Middle frontal gyrus (tissue), 1 donor: ENCODE measurements at regions not wholly inside any gene's neighbourhood (a gene's known extent, or its start where the extent isn't known, plus 50 kb on each side); places are given as distances from the start of the nearest gene placed in this dataset.

Experiments used
- DNase-seq: peaks from one replicate; pipeline ENCODE4 v3.0.0-alpha.2; 2015; ENCODE audit warnings: low spot score; ENCODE audit errors: extremely low spot score

GRCh38 chr15:39438799-39439592, 141.9 kb upstream of the THBS1 start:
- no peak for DNase-seq

GRCh38 chr15:39442898-39443297, 138.0 kb upstream of the THBS1 start:
- DNase-seq: no peak

- DNase-seq: no peak
These were observed 137.1 kb upstream of the THBS1 start for GRCh38 chr15:39443659-39444219.

- no peak for DNase-seq
These were observed 136.0 kb upstream of the THBS1 start for GRCh38 chr15:39444735-39445470.

- DNase-seq: no peak
These were observed 134.9 kb upstream of the THBS1 start for GRCh38 chr15:39445931-39446330.

- DNase-seq: no peak
These were observed 133.5 kb upstream of the THBS1 start for GRCh38 chr15:39447346-39447745.

GRCh38 chr15:39447881-39448280, 133.0 kb upstream of the THBS1 start:
- no peak for DNase-seq

- no peak for DNase-seq
These were observed 132.5 kb upstream of the THBS1 start for GRCh38 chr15:39448409-39448808.

GRCh38 chr15:39451121-39451688, 129.7 kb upstream of the THBS1 start:
- no peak for DNase-seq

GRCh38 chr15:39451871-39452270, 129.0 kb upstream of the THBS1 start:
- DNase-seq: no peak

GRCh38 chr15:39453620-39454019, 127.3 kb upstream of the THBS1 start:
- DNase-seq: no peak

GRCh38 chr15:39454189-39454986, 126.5 kb upstream of the THBS1 start:
- DNase-seq: no peak

GRCh38 chr15:39455471-39455991, 125.3 kb upstream of the THBS1 start:
- DNase-seq: no peak

GRCh38 chr15:39456159-39456558, 124.7 kb upstream of the THBS1 start:
- no peak for DNase-seq

- no peak for DNase-seq
These were observed 124.1 kb upstream of the THBS1 start for GRCh38 chr15:39456582-39457330.

GRCh38 chr15:39458131-39458530, 122.7 kb upstream of the THBS1 start:
- DNase-seq: no peak

- no peak for DNase-seq
These were observed 121.3 kb upstream of the THBS1 start for GRCh38 chr15:39459548-39459947.

- DNase-seq: no peak
These were observed 120.1 kb upstream of the THBS1 start for GRCh38 chr15:39460748-39461147.

- no peak for DNase-seq
These were observed 119.2 kb upstream of the THBS1 start for GRCh38 chr15:39461536-39462130.

- no peak for DNase-seq
These were observed 118.2 kb upstream of the THBS1 start for GRCh38 chr15:39462691-39463090.
